ENCODE measurements at regions not wholly inside any gene's neighbourhood (a gene's known extent, or its start where the extent isn't known, plus 50 kb on each side); places are given as distances from the start of the nearest gene placed in this dataset.
"Not testable (repeated sequence)": the region's sequence is repeated elsewhere in the genome, so short reads cannot be mapped to it uniquely, and the experiment has no call there.

DNA sequence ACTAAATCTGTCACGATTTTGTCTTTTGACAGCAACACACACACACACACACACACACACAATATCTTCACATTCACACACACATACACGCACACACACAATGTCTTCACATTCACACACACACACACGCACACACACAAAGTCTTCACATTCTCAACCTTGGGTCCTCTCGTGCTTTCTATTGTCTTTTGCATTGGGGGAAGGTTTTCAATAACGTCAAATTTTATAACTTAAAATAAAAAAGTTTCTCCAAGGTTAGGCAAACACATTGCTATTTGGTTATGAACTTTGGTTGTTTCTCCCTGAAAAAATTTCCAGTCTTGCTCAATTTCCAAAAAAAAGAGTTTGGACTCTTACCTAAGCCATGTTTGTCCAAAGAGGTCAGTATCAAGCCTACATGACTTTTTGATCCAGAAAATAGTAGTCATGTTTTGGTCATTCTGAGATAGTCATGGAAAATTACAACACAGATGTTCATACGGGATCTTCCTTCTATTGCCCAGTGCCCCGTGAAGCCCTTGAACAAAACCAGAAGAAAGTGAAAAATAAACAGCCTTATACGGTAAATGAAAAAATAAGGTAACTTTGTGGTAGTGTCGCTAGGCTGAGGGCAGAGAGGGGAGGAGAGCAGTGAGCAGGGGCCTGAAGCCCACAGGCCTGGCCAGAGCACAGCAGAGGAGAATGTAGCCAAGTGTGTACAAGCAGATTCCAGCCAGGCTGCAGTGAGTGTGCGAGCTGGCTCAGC lies 542.8 kb upstream of the ID2 start:
- DNase-seq = no peak

DNA sequence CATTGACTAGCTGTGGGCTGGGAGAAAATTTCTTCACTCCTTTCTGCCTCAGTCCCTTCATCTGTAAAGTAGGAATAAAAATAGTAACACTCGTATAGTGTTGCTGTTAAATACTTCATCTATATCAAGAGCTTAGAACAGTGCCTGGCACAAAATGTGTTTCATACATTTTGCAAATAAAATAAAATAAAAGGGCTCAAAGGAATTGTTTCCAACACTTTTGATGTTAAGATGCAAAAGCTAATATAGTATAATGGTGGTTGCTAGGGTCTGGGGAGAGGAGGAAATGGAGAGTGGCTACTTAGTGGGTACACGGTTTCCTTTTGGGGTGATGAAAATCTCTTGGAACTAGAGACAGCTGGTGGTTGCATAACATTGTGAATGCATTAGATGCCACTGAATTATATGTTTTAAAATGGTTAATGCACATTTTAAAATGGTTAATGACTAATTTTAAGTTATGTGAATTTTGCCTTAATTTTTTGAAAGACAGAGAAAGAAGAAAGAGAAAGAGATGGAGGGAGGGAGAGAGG lies 542.1 kb upstream of the ID2 start:
- no peak for DNase-seq

DNA sequence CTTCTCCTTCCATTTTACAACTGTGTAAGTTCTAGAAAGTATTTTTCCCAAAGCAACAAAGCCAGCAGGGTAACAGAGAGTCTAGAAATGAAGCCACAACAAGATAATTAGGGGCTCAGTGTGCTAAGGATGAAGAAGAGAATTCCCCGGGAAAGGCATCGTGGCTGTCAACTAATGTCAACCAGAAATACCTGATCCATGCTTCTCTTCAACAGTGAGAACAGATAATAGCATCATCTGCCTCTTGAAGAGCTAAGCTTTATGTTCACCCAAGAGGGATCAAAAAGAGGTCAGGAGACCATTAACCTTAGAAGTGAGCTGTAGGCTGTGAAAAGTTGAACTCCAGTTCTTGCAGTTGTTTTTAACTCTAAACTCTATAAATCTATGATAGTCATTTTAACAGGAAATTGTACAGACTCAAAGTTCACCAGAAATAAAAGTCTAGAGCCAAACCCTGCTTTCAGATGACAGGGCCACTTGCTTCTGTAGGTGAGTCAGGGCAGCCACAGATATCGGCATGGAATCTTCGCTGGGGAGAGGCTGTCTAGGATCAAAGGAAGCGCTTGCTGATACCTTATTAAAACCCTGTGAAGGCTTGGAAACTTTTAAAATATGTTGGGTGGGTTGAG lies 540.7 kb upstream of the ID2 start:
- no peak for DNase-seq

DNA sequence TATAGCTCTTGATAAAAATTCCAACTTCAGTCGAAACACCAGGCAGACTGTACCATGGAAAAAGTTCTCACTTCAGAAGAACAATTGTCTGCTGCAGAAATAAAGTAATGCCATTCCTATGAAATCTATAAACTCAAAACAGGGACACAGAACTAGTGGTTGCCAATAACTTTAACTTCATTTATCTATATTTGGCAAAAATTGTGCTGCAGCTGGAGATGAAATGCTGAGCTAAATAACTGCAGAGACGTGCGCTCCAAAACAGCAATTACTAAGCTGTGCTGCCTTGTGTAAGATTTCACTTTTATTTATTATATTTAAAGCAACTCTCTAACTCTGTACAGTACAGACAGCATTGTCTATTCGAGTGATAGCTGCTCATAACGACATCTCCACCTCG lies 540.1 kb upstream of the ID2 start:
- DNase-seq = no peak

DNA sequence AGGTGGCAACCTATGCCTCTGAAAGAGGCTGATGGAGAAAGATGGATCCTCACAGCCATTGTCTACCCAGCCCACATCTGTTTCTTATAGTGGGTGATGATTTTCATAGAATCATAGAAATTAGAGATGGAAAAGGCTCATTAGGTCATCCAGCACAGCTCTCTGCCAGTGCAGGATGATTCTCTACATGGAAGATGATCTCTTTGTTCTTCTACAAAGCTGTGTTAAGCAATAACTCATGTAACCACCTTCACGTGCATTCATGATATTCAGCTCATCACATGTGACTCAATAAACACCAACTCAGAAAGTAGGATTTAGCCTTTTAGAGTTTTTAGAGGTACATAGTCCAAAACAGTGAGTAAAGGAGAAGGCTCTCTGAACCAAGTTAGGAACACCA lies 539.4 kb upstream of the ID2 start:
- DNase-seq = no peak

DNA sequence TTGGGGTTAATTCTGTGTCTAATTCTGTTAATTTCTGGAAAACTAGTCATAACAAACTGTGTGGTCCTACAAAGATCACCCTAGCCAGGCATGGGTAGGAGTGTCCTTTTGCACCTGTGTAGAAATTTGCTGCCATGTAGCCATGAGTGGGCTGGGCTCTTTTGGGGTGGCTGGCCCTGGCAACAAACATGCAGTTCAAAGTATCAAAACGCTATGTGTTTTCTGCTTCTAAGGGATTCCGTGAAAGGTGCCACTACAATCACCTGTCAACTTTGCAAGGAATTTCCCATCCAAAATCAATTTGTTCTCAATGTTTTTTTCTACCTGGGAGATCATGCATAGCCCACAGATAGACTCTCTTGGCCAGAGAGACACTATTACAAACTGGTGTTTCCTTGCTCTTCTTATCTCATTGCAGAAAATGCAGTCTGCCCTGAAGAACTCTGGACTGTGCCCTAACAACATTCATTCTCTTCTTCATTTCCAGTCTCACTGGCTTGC lies 537.7 kb upstream of the ID2 start:
- no peak for DNase-seq

DNA sequence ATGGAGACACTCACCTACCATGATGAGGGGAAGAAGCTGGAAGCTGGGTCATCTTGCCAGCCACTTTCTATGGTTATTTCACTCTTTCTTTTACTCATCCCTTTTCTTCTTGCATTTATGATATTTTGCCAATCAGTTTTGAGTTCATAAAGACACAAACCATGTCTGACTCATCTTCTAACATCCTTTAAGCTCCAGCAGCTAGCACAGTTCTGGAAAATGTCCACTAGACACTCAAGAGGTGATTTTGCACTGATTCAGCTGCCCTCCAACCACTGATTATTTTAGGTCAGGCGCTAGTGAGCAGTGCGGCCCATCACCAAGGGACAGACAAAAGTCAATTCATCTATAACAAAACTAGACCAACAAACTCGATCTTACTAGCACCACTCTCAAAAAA lies 537.1 kb upstream of the ID2 start:
- no peak for DNase-seq

DNA sequence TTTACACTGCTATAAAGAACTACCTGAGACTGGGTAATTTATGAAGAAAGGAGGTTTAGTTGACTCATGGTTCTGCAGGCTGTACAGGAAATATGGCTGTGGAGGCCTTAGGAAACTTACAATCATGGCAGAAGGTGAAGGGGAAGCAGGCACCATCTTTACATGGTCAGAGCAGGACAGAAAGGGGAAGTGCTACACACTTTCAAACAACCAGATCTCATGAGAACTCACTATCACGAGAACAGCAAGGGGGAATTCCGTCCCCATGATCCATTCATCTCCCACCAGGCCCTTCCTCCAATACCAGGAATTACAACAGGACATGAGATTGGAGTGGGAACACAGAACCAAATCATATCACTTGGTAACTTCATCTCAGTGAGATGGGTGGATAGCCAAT lies 536.5 kb upstream of the ID2 start:
- not testable (repeated sequence) for DNase-seq

DNA sequence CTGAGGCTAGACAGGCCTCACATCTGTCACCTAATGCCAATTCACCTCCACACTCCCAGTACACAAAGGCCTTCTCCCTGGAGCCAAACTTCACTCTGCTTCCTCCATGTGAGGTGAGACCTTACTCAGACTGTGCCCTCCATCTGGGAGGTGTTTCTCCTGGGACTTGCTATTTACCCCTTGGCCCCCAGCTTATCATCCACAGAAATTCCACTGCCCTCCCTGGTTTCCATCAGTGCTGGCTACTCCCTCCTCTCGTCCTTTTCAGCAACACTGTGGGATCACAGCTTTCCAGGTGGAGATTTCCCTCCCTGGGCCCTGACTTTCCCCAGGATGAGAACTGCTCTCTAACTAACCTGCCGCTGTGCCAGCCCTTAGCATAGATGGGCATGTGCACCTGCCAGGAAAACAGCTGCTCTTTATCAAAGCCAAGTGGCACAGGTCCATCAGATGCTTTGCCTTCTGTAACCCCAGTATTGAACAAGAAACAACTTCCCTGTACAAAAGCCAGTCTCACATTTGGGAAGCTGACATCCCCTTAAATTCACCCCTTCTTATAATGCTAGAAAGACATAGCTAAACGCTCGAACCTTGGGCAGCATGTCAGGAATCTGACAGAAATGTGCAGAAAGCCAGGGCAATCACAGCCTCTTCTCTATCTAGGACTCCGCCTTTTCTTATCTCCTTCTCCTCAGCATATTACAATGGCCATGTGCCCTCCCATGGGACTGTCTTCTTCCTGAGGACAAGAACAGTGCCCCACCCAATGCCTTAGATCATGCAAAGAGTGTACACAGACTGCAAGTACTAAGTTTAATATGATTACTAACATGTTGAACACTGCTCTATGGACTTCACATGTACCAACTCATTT lies 535.5 kb upstream of the ID2 start:
- peak; percentile 81 for DNase-seq

DNA sequence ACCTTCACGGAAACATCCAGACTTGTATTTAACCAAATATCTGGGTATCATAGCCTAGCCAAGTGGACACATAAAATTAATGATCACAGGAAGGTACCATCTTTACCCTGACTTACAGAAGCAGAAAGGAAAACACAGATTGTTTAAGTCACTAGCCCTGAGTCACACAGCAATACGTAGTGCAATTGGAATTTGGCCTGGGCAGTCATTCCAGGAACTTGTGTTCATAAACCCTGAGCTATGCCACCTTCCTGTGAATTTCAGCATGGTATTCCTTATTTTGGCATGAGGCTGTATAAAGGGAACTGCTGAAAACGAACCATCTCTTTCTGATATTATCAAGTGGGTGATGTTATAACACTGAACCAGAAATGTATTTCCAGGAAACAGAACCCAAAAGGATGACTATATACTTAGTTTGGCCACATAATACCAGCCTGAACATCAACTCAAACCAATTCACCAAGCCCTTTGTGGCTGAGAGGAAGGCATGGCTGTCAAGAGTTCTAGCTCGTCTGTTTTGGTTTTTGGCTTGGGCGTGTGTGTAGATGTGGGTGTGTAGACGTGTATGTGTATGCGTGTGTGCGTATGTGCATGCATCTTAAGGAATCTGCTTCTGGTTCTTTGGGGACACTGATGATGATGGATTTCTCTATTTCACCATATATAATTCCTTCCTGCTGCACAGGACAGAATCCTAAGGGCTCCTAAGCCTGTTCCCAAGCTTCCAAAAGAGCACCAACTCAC lies 533.4 kb upstream of the ID2 start:
- no peak for DNase-seq

DNA sequence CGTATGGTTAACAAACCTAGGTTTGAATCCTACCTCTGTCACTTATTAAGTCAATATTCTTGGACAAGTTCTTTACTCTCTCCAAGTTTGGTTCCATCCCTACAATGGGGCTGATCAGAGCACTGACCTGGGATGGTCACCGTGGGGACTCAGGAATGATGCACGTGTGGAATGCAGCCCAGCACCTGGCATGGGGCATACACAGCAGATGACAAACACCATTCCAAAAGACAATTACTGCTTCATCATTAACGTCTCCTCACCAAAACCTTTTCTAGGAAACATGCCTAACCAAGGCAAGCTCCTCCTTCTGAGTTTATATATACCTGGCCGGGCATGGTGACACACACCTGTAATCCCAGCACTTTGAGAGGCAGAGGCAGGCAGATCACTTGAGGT lies 532.9 kb upstream of the ID2 start:
- no peak for DNase-seq

DNA sequence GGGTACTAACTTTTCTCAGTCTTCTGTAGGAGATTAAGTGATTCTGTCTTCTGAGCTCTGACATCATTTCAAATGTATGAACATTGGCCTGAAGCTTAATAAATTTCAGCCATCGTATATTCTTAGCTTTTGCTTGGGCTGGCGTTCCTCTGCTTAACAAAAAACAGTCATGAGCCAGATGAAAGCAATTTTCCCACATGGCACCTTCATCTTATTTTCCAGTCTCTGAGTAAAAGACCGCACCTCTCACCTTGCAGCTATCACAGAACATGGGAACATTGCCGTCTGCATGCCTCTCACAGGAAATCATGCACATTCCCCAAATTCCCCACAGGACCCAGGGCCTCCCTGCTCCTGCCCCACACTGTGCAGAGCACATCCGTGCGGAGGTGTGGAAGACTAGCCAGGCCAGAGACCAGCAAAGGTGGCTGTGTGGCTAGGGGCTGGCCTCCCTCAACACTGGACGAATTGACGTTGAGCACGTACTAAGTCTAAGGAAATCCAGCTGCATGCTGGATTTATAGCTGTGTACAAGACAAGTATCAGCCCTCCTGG lies 531.8 kb upstream of the ID2 start:
- DNase-seq = no peak

DNA sequence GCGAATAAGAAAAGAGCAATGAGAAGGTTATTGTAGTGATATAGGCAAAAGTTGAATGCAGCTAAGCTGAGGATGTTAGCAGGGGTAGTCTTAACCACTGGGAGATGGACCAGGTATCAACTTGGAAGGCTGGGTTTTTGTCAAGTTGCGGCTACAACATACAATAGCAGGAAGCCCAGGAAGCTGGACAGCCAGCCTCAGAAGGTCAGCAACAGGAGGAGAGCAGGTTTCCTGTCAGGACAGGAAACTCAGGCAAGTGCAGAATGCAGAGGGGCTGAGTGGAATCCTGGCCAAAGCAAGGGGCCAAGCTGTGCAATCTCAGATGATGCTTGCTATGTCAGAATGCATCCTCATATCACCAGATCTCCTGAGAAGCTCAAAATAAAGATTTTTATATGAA lies 530.0 kb upstream of the ID2 start:
- no peak for DNase-seq

DNA sequence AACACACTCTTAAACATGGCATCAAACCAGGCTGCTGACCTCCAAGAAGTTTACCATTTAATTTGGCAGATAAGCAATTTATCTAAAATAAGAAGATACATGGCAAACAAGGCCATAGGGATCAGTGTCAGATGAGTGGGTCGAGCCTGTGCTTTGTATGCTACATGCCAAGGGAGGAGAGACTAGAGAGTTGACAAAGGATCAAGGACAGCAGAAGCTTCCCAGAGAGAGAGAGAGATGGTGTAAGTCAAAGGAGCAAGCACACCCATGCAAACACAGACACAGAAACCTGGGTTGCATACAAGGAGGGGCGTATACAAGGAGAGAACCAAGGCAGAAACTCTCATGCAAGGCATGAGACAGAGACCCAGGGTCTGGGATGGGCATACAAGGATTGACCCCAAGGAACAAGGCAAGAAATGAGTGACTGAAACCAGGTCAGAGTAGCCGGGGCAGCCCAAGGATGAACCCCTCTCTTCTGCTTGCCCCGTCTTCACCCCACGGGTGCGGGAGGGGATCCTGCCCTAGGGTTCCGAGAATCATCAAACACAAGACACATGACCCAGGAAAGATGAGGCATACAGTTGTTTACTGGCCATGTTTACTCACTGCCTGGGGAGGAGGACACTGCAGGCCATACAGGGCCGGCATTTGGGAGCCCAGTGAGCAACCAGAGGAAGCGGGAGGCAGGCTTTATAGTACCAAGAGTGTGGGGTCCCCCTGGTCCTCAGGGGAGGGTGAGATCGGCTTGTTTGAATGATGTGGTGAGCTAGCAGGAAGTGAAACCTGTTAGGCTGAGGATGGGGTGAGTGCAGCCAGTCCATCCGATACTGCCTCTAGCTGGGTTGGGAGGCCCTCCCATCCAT lies 529.2 kb upstream of the ID2 start:
- no peak for DNase-seq

DNA sequence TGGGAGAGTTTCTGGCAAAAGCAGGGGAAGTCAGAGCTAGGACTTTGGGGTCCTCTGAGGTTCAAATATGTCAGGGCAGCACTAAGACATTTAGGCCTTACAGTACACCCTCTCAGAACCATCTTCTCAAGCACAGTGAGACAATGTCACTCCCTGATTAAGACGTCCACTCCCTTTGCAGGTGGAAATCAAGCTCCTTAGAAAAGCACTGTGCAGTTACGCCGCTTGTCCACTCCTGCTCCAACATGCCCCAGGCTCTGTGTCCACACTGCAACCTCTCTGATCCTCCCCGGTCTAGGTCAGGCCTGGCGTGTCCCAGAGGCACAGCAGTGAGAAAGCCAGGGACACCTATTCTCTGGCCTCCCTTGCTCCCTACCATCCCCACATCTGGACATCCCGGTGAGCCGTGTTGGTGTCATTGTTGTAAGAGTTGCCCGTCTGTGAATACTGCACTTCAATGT lies 528.6 kb upstream of the ID2 start:
- DNase-seq = no peak

DNA sequence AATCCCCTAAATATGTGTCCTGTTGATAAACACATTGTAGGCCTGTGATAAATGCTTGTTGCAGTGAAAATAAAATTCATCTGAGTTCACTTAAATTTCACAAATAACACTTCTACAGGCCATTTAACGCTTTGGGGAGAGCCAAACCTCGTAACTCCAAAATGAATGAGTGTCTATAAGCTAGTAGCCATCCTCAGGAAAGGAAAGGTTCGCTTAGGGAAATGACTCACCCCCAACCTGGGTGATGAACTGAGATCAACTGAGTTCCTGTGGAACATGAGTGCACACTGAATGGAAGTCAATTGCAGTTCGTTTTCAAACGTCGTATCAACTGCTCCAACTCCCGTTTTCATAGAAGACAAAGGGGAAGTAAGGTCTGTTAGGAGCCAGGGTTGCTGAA lies 527.6 kb upstream of the ID2 start:
- DNase-seq = no peak

DNA sequence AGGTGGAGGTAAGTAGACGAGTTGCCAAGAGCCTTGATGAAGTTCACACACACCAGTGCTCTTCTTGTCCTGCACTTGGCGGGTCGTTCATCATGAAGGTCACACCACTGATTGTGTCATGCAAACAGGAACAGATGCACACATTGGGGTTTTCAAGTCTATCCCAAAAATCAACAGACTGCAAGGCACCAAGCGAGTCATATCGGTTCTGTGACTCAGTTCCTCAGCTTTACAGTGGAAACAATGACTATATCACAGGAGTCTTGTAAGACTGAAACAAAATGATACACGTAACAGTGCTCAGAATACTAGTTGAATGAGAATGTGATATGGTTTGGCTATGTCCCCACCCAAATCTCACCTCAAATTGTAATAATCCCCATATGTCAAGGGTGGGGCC lies 526.9 kb upstream of the ID2 start:
- no peak for DNase-seq

DNA sequence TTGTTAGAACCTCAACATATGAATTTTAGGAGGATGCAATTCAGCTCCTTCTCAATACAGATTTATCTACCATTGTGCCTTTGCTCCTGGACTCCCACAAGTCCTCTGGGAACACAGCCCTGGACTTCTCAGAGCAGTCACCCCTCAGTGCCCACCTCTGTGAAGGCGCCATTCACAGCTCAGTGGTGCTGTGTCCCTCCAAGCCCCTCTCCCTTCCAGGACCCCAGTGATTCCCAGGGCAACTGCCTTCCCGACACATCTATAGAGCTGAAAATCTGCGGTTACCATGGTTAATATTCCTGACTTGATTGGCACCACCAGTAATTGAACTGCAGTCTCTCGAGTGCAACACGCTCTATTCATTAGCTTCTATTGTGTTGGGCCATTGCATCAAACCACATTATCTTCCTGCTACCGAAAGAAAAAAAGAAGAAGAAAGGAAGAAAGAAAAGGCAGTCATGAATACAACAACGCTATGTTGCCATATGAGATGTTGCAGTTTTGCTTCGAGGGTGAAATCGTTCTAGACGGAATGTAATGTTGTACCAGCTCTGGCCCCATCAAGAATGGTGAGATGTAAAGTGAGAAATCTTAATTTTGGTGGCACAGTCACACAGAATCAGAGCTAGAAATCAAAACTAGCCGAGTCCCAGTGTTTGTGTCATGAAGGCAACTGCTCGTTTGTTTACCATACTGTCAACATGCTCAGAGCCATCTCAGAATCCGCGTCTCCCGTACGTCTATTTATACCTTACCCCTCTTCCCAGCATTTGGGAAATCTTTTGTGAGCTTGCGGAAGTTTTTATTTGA lies 524.0 kb upstream of the ID2 start:
- no peak for DNase-seq

DNA sequence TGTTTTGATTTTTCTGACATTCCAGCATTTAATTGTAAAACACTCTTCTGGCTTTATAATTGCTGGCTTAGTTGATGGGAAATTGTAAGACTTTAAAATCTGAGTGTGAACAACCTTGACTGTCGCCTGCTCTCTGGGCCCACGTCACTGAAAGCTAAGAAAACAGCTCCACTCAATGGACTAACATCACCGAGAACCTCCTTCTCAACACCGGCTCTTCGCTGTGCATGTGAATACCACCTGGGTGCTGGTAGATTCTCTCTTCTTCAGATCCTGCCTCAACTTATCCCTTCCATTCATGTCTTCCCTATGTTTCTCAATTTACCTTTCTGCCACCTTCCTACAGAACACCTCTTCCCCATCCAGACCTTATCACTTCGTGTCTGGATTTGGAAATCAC lies 523.1 kb upstream of the ID2 start:
- no peak for DNase-seq

DNA sequence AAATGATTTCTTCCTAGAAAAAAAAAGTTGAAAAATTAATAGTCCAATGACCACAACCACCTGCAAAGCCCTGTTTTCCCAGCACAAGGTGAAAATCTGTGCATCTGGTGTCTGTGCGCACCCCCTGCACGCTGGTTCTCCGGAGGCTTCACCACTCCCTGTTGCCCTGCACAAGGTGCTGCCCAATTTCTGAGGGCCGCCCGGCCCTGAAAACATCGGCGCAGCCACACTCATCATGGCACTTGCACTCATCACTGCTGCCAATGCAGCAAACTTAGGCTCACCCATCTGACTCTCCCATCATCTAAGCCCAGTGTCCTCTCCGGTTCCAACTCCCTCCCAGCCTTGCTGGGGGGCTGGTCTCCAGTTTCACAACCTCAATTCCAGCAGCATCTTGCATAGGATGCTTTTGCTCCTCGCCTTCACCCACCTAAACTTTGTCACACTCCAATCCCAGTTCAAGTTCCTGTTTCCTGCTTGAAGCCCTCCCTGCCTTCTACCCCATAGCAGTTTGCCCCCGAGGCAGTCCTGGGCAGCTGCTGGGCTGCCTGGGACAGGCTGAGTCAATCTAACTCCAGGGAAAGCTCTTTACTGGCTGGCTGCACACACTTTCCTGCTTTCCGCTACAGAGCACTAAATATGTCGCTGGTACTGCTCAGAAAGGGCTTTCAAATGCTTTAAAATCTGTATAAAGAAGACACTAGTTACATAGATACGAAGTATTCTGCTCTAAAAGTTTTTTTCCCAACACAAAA lies 522.5 kb upstream of the ID2 start:
- DNase-seq = no peak

Data from NCI-H345 (cell line).